GM23338 (cell line): ENCODE measurements at regions not wholly inside any gene's neighbourhood (a gene's known extent, or its start where the extent isn't known, plus 50 kb on each side); places are given as distances from the start of the nearest gene placed in this dataset.

Experiments
- ATAC-seq: fragments of 200-7000 bp; cut with Tn5 transposase; 3 replicates; pipeline ENCODE4 v1.9.1; 2020
- DNase-seq: peaks from one replicate; pipeline ENCODE4 v3.0.0-alpha.2; 2015; ENCODE audit warnings: low spot score
- H2AFZ ChIP-seq: fragments of 200-600 bp; sonication (generic); 2 replicates; pipeline ENCODE4 v1.8.0; 2016; ENCODE audit warnings: antibody characterized with exemption, mild to moderate bottlenecking, moderate library complexity
- H3F3A ChIP-seq: fragments of 200-600 bp; sonication (generic); replicated peaks from 2 replicates; pipeline ENCODE4 v1.8.0; 2017; ENCODE audit warnings: antibody characterized with exemption, mixed run types, low read depth
- H3K27ac ChIP-seq: fragments of 200-600 bp; sonication (generic); 2 replicates; pipeline ENCODE4 v1.6.1; 2016; ENCODE audit warnings: low read depth
- H3K27me3 ChIP-seq: fragments of 200-600 bp; sonication (generic); 2 replicates; pipeline ENCODE4 v1.8.0; 2016; ENCODE audit warnings: mild to moderate bottlenecking, mixed run types, moderate library complexity; ENCODE audit not compliant: insufficient read depth
- H3K36me3 ChIP-seq: fragments of 200-600 bp; sonication (generic); 2 replicates; pipeline ENCODE4 v1.8.0; 2016; ENCODE audit warnings: mild to moderate bottlenecking; ENCODE audit not compliant: insufficient read depth
- H3K4me1 ChIP-seq: fragments of 200-600 bp; sonication (generic); 2 replicates; pipeline ENCODE4 v1.8.0; 2016; ENCODE audit warnings: mild to moderate bottlenecking, moderate library complexity; ENCODE audit not compliant: insufficient read depth
- H3K4me2 ChIP-seq: fragments of 200-600 bp; sonication (generic); 2 replicates; pipeline ENCODE4 v1.7.1; 2017; ENCODE audit warnings: mixed run types
- H3K4me3 ChIP-seq: fragments of 200-600 bp; sonication (generic); 2 replicates; pipeline ENCODE4 v1.6.1; 2016; ENCODE audit warnings: mixed run types
- H3K79me2 ChIP-seq: fragments of 200-600 bp; sonication (generic); replicated peaks from 2 replicates; pipeline ENCODE4 v1.8.0; 2017; ENCODE audit warnings: mild to moderate bottlenecking; ENCODE audit not compliant: insufficient read depth
- H3K9me2 ChIP-seq: fragments of 200-600 bp; sonication (generic); 2 replicates; pipeline ENCODE4 v1.8.0; 2017; ENCODE audit not compliant: insufficient read depth
- H4K20me1 ChIP-seq: fragments of 200-600 bp; sonication (generic); replicated peaks from 2 replicates; pipeline ENCODE4 v1.8.0; 2017; ENCODE audit warnings: mild to moderate bottlenecking; ENCODE audit not compliant: insufficient read depth
- H3K27ac Mint-ChIP-seq: 2 replicates; pipeline ENCODE4 v1.8.0; 2020; ENCODE audit warnings: inconsistent platforms, mild to moderate bottlenecking, moderate library complexity, mixed read lengths
- H3K27me3 Mint-ChIP-seq: 3 replicates; pipeline ENCODE4 v1.8.0; 2022; ENCODE audit warnings: low read depth, mild to moderate bottlenecking, moderate library complexity, mixed read lengths, inconsistent platforms; ENCODE audit not compliant: insufficient read depth, poor library complexity
- H3K36me3 Mint-ChIP-seq: 3 replicates; pipeline ENCODE4 v1.8.0; 2021; ENCODE audit warnings: low read depth, mild to moderate bottlenecking, inconsistent platforms, moderate library complexity, mixed read lengths
- H3K4me1 Mint-ChIP-seq: 3 replicates; pipeline ENCODE4 v1.8.0; 2020; ENCODE audit warnings: mild to moderate bottlenecking, inconsistent platforms, mixed read lengths
- H3K4me3 Mint-ChIP-seq: 3 replicates; pipeline ENCODE4 v1.8.0; 2021; ENCODE audit warnings: moderate library complexity, mild to moderate bottlenecking, inconsistent platforms, mixed read lengths
- H3K9me3 Mint-ChIP-seq: 3 replicates; pipeline ENCODE4 v1.8.0; 2020; ENCODE audit warnings: moderate library complexity, mild to moderate bottlenecking, inconsistent platforms, mixed read lengths
- CREB1 ChIP-seq: fragments of 250-450 bp; sonication (Bioruptor Pico); IDR thresholded peaks from 2 replicates; pipeline ENCODE4 v1.5.0; 2020; ENCODE audit warnings: low read depth, mild to moderate bottlenecking, moderate library complexity
- EZH2phosphoT487 ChIP-seq: fragments of 200-600 bp; sonication (generic); IDR thresholded peaks from one replicate; pipeline ENCODE4 v1.8.1; 2018; ENCODE audit warnings: antibody characterized with exemption; ENCODE audit not compliant: unreplicated experiment
- ZNF331 ChIP-seq: fragments of 250-450 bp; sonication (Bioruptor Pico); IDR thresholded peaks from 2 replicates; pipeline ENCODE4 v1.5.0; 2020; ENCODE audit warnings: low read depth, mild to moderate bottlenecking, moderate library complexity
- TF ChIP-seq, protein P1 (sequence below), 2 experiments: fragments of 200-600 bp in 1 of 2; sonication (generic) in 1 of 2; conservative IDR thresholded peaks; 2 replicates each; pipeline versions ENCODE4 v1.5.1 to v1.6.1; 2016 to 2017; ENCODE audit warnings: antibody characterized with exemption in 2 of 2, low read depth in 2 of 2, mild to moderate bottlenecking in 2 of 2, moderate library complexity in 1 of 2
- TF ChIP-seq, protein P2 (sequence below): IDR thresholded peaks from one replicate; pipeline ENCODE4 v1.6.1; 2018; ENCODE audit warnings: antibody characterized with exemption; ENCODE audit not compliant: unreplicated experiment
- TF ChIP-seq, protein P3 (sequence below): IDR thresholded peaks from 2 replicates; pipeline ENCODE4 v1.6.1; 2016; ENCODE audit warnings: antibody characterized with exemption

DNA sequence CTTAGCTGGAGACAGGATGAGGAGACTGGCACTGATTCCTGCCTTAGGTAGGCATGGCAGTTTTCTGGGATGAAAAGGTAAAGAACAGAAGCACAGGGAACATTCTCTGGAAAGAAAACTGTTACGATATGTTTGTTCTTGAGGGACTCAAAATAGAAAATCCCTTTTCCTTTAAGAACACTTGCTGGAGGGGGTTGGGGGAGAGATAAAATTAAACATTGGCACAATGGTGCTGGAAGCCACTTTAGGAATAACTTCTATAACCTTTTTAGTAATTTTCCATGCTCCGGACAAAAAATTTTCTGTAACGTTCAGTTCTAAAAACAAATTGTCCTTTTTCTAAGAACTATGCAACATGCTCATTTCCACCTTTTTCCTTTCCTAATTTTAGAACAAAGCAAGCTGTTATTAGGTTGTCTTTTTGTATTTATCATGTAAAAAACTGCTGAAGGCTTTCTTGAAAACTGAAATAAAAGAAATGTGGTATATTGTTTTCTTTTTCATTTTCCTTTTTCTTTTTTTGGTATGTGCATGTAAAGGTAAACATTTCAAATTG lies 343.8 kb downstream of the EPHA4 start (continued):
- TF ChIP-seq, protein P1, sequence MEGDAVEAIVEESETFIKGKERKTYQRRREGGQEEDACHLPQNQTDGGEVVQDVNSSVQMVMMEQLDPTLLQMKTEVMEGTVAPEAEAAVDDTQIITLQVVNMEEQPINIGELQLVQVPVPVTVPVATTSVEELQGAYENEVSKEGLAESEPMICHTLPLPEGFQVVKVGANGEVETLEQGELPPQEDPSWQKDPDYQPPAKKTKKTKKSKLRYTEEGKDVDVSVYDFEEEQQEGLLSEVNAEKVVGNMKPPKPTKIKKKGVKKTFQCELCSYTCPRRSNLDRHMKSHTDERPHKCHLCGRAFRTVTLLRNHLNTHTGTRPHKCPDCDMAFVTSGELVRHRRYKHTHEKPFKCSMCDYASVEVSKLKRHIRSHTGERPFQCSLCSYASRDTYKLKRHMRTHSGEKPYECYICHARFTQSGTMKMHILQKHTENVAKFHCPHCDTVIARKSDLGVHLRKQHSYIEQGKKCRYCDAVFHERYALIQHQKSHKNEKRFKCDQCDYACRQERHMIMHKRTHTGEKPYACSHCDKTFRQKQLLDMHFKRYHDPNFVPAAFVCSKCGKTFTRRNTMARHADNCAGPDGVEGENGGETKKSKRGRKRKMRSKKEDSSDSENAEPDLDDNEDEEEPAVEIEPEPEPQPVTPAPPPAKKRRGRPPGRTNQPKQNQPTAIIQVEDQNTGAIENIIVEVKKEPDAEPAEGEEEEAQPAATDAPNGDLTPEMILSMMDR (conservative IDR thresholded peaks at IDR 0.05; ENCODE audit: low read depth in 2 of 2) = no peak
- no peak for TF ChIP-seq CREB1 (CRISPR knock-in tag)
- TF ChIP-seq, protein P2, sequence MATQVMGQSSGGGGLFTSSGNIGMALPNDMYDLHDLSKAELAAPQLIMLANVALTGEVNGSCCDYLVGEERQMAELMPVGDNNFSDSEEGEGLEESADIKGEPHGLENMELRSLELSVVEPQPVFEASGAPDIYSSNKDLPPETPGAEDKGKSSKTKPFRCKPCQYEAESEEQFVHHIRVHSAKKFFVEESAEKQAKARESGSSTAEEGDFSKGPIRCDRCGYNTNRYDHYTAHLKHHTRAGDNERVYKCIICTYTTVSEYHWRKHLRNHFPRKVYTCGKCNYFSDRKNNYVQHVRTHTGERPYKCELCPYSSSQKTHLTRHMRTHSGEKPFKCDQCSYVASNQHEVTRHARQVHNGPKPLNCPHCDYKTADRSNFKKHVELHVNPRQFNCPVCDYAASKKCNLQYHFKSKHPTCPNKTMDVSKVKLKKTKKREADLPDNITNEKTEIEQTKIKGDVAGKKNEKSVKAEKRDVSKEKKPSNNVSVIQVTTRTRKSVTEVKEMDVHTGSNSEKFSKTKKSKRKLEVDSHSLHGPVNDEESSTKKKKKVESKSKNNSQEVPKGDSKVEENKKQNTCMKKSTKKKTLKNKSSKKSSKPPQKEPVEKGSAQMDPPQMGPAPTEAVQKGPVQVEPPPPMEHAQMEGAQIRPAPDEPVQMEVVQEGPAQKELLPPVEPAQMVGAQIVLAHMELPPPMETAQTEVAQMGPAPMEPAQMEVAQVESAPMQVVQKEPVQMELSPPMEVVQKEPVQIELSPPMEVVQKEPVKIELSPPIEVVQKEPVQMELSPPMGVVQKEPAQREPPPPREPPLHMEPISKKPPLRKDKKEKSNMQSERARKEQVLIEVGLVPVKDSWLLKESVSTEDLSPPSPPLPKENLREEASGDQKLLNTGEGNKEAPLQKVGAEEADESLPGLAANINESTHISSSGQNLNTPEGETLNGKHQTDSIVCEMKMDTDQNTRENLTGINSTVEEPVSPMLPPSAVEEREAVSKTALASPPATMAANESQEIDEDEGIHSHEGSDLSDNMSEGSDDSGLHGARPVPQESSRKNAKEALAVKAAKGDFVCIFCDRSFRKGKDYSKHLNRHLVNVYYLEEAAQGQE = no peak
- TF ChIP-seq, protein P3, sequence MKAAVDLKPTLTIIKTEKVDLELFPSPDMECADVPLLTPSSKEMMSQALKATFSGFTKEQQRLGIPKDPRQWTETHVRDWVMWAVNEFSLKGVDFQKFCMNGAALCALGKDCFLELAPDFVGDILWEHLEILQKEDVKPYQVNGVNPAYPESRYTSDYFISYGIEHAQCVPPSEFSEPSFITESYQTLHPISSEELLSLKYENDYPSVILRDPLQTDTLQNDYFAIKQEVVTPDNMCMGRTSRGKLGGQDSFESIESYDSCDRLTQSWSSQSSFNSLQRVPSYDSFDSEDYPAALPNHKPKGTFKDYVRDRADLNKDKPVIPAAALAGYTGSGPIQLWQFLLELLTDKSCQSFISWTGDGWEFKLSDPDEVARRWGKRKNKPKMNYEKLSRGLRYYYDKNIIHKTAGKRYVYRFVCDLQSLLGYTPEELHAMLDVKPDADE = no peak

DNA sequence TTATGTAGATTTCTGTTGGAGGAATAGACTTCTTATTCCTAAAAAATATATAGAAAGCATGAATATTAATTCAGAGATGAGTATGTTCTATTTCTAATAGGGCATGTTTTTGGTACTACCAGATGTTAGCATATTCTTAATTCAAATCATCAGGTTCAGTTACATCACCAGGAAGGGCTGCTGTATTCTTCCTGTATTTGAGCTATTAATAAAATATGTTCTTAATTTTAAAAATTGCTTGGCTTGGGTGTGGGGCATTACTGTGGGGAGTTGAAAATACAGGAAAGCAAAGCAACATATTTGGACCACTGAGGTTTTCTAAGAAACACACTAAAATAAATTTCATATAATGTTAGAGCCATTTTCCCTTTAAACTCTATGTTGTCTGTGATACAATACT lies 343.0 kb downstream of the EPHA4 start:
- Histone ChIP-seq H3K27ac (no peak overlapping the region), H3F3A (no peaks in the 10 kb centered on the region), H2AFZ (no peak overlapping the region), H3K4me1 (no peaks in the 10 kb centered on the region), H3K36me3 (no peaks in the 10 kb centered on the region), H3K4me2 (no peak overlapping the region), H3K27me3 (no peaks in the 10 kb centered on the region), H3K9me2 (no peaks in the 10 kb centered on the region), H3K79me2 (no peaks in the 10 kb centered on the region), H4K20me1 (no peaks in the 10 kb centered on the region), H3K4me3 (no peak overlapping the region)
- ATAC-seq = no peak
- Mint-ChIP-seq H3K4me3 (no peak overlapping the region), H3K36me3 (no peaks in the 10 kb centered on the region), H3K27ac (no peak overlapping the region), H3K27me3 (no peaks in the 10 kb centered on the region), H3K9me3 (no peaks in the 10 kb centered on the region), H3K4me1 (peaks cover 2% of the 10 kb centered on the region; the same call in 2 of the 3 replicates)
- no peak for DNase-seq
- TF ChIP-seq EZH2phosphoT487 = no peak
- TF ChIP-seq, protein P1 (conservative IDR thresholded peaks at IDR 0.05; ENCODE audit: low read depth in 2 of 2) = no peak
- TF ChIP-seq, protein P2 = no peak
- TF ChIP-seq ZNF331 (CRISPR knock-in tag) = no peak
